CD8-positive, alpha-beta memory T cell (primary cell): ENCODE measurements at regions not wholly inside any gene's neighbourhood (a gene's known extent, or its start where the extent isn't known, plus 50 kb on each side); places are given as distances from the start of the nearest gene placed in this dataset.

Experiments used
- CTCF ChIA-PET: fragments of 350-600 bp; sonication (Branson Sonifier 250); formaldehyde crosslinking; loops from one replicate; lab custom pipeline; 2021; ENCODE audit warnings: antibody characterized with exemption; lab: Charles Lee
- POLR2A ChIA-PET: fragments of 350-600 bp; sonication (Branson Sonifier 250); formaldehyde crosslinking; loops from one replicate; lab custom pipeline; 2021; ENCODE audit warnings: antibody characterized with exemption; lab: Charles Lee
- DNase-seq, 5 donors: peaks; one replicate each; pipeline versions ENCODE4 v3.0.0 to v3.0.0-alpha.2; 2020 to 2022; ENCODE audit warnings: mixed read lengths in 1 of 5
- H3K27ac ChIP-seq: one replicate; pipeline ENCODE4 v1.7.0; 2013; ENCODE audit warnings: low read depth, mild to moderate bottlenecking, low read length, moderate library complexity
- H3K27me3 ChIP-seq: 2 replicates; pipeline ENCODE4 v1.7.0; 2013; ENCODE audit warnings: low read length, mild to moderate bottlenecking; ENCODE audit not compliant: insufficient read depth, poor library complexity, severe bottlenecking
- H3K36me3 ChIP-seq: 2 replicates; pipeline ENCODE4 v1.7.0; 2013; ENCODE audit warnings: mild to moderate bottlenecking, low read length, moderate library complexity; ENCODE audit not compliant: insufficient read depth
- H3K4me1 ChIP-seq: 2 replicates; pipeline ENCODE4 v1.7.0; 2013; ENCODE audit warnings: mild to moderate bottlenecking, low read length, moderate library complexity; ENCODE audit not compliant: insufficient read depth
- H3K4me3 ChIP-seq: 2 replicates; pipeline ENCODE4 v1.7.0; 2013; ENCODE audit warnings: mild to moderate bottlenecking, low read length
- H3K9me3 ChIP-seq: 2 replicates; pipeline ENCODE4 v1.7.0; 2013; ENCODE audit warnings: mild to moderate bottlenecking, low read length
- H3K27ac Mint-ChIP-seq, 8 donors: one replicate each; pipeline ENCODE4 v1.8.0; 2020 to 2021; ENCODE audit warnings: mixed read lengths in 8 of 8, mild to moderate bottlenecking in 6 of 8, inconsistent platforms in 3 of 8, moderate library complexity in 3 of 8
- H3K27me3 Mint-ChIP-seq, 2 donors: one replicate each; pipeline ENCODE4 v1.8.0; 2020 to 2021; ENCODE audit warnings: mixed read lengths in 2 of 2, mild to moderate bottlenecking in 1 of 2, moderate library complexity in 1 of 2
- H3K36me3 Mint-ChIP-seq, 3 donors: one replicate each; pipeline ENCODE4 v1.8.0; 2020 to 2021; ENCODE audit warnings: mixed read lengths in 3 of 3, inconsistent platforms in 1 of 3, mild to moderate bottlenecking in 1 of 3
- H3K4me1 Mint-ChIP-seq, 3 donors: one replicate each; pipeline ENCODE4 v1.8.0; 2020 to 2021; ENCODE audit warnings: mixed read lengths in 3 of 3, inconsistent platforms in 1 of 3, mild to moderate bottlenecking in 1 of 3
- H3K4me3 Mint-ChIP-seq, 7 donors: one replicate each; pipeline ENCODE4 v1.8.0; 2020 to 2021; ENCODE audit warnings: mixed read lengths in 7 of 7, mild to moderate bottlenecking in 6 of 7, moderate library complexity in 4 of 7, inconsistent platforms in 2 of 7
- H3K9me3 Mint-ChIP-seq, 5 donors: one replicate each; pipeline ENCODE4 v1.8.0; 2020 to 2022; ENCODE audit warnings: mixed read lengths in 5 of 5, mild to moderate bottlenecking in 3 of 5, moderate library complexity in 2 of 5, inconsistent platforms in 1 of 5

- Histone ChIP-seq H3K4me3 (no peak overlapping the region), H3K36me3 (no peaks in the 10 kb centered on the region), H3K27ac (no peak overlapping the region), H3K27me3 (peaks cover 3% of the 10 kb centered on the region), H3K9me3 (no peaks in the 10 kb centered on the region), H3K4me1 (no peaks in the 10 kb centered on the region)
- H3K36me3 Mint-ChIP-seq = no peaks in the 10 kb centered on the region
- H3K4me3 Mint-ChIP-seq = peak overlapping the region in 1 of 7 donors; percentile 32
- ChIA-PET CTCF (no interaction called here), POLR2A (no interaction called here)
- H3K27me3 Mint-ChIP-seq = peaks cover 6 to 59% of the 10 kb centered on the region in 2 donors
- H3K4me1 Mint-ChIP-seq = no peaks in the 10 kb centered on the region
- no peak for DNase-seq
- no peak overlapping the region for H3K27ac Mint-ChIP-seq
- peaks cover 0 to 6% (median 2%) of the 10 kb centered on the region in 5 donors for H3K9me3 Mint-ChIP-seq
Observed at GRCh38 chr1:29779146-29779545, 542.8 kb downstream of the PTPRU start.

DNA sequence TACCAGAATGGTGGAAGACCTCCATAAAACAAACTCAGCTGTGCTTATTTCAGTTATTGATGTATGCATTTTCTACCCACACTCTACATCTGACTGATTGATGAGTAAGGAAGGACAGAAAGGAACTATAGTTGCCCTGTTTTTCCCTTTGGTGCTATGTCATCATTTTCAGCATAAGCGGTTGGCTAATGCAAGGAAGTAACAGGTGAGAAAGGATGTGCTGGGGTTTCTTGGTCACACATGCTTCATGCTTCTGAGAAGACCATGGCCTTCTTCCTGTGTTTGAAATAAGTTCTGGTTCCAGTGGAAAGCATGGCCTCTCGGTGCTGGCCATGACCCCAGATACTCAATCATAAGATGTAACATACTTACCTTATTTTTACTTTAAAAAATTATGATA lies 541.2 kb downstream of the PTPRU start:
- ChIA-PET CTCF (no interaction called here), POLR2A (no interaction called here)
- Histone ChIP-seq H3K4me1 (no peaks in the 10 kb centered on the region), H3K27ac (no peak overlapping the region), H3K27me3 (peaks cover 3% of the 10 kb centered on the region), H3K36me3 (no peaks in the 10 kb centered on the region), H3K9me3 (no peaks in the 10 kb centered on the region), H3K4me3 (no peak overlapping the region)
- Mint-ChIP-seq H3K36me3 (no peaks in the 10 kb centered on the region), H3K27ac (no peak overlapping the region), H3K4me1 (no peaks in the 10 kb centered on the region), H3K4me3 (no peak overlapping the region), H3K27me3 (peaks cover 6 to 59% of the 10 kb centered on the region in 2 donors), H3K9me3 (peaks cover 0 to 6% (median 2%) of the 10 kb centered on the region in 5 donors)
- DNase-seq = no peak

- peaks cover 3% of the 10 kb centered on the region for H3K27me3 ChIP-seq
- H3K27ac Mint-ChIP-seq = no peak overlapping the region
- POLR2A ChIA-PET = no interaction called here
- no peak overlapping the region for H3K4me3 Mint-ChIP-seq
- H3K27ac ChIP-seq = no peak overlapping the region
- no peaks in the 10 kb centered on the region for H3K36me3 Mint-ChIP-seq
- H3K4me1 Mint-ChIP-seq = no peaks in the 10 kb centered on the region
- H3K36me3 ChIP-seq = no peaks in the 10 kb centered on the region
- H3K4me1 ChIP-seq = no peaks in the 10 kb centered on the region
- peaks cover 0 to 6% (median 2%) of the 10 kb centered on the region in 5 donors for H3K9me3 Mint-ChIP-seq
- no peaks in the 10 kb centered on the region for H3K9me3 ChIP-seq
- H3K27me3 Mint-ChIP-seq = peaks cover 4 to 37% of the 10 kb centered on the region in 2 donors
- CTCF ChIA-PET = no interaction called here
- DNase-seq = no peak
- no peak overlapping the region for H3K4me3 ChIP-seq
Observed at GRCh38 chr1:29774355-29774754, 538.0 kb downstream of the PTPRU start.

GRCh38 chr1:29772584-29773100 lies 536.3 kb downstream of the PTPRU start:
- Histone ChIP-seq H3K9me3 (no peaks in the 10 kb centered on the region), H3K4me1 (no peaks in the 10 kb centered on the region), H3K36me3 (no peaks in the 10 kb centered on the region), H3K27me3 (no peaks in the 10 kb centered on the region), H3K27ac (no peak overlapping the region), H3K4me3 (no peak overlapping the region)
- DNase-seq = no peak
- Mint-ChIP-seq H3K4me3 (no peak overlapping the region), H3K9me3 (peaks cover 0 to 6% (median 2%) of the 10 kb centered on the region in 5 donors), H3K27ac (no peak overlapping the region), H3K4me1 (no peaks in the 10 kb centered on the region), H3K27me3 (peaks cover 9 to 28% of the 10 kb centered on the region in 2 donors), H3K36me3 (no peaks in the 10 kb centered on the region)
- CTCF ChIA-PET = no interaction called here
- POLR2A ChIA-PET = no interaction called here

GRCh38 chr1:29767769-29768425 lies 531.6 kb downstream of the PTPRU start:
- H3K27ac ChIP-seq = no peak overlapping the region
- no peaks in the 10 kb centered on the region for H3K4me1 Mint-ChIP-seq
- H3K36me3 ChIP-seq = no peaks in the 10 kb centered on the region
- no peaks in the 10 kb centered on the region for H3K9me3 ChIP-seq
- ChIA-PET POLR2A (no interaction called here), CTCF (no interaction called here)
- peaks cover 10 to 34% of the 10 kb centered on the region in 2 donors for H3K27me3 Mint-ChIP-seq
- H3K27ac Mint-ChIP-seq = no peak overlapping the region
- no peaks in the 10 kb centered on the region for H3K36me3 Mint-ChIP-seq
- no peak overlapping the region for H3K4me3 Mint-ChIP-seq
- H3K27me3 ChIP-seq = no peaks in the 10 kb centered on the region
- no peak for DNase-seq
- no peaks in the 10 kb centered on the region for H3K9me3 Mint-ChIP-seq
- H3K4me1 ChIP-seq = no peaks in the 10 kb centered on the region
- no peak overlapping the region for H3K4me3 ChIP-seq

DNA sequence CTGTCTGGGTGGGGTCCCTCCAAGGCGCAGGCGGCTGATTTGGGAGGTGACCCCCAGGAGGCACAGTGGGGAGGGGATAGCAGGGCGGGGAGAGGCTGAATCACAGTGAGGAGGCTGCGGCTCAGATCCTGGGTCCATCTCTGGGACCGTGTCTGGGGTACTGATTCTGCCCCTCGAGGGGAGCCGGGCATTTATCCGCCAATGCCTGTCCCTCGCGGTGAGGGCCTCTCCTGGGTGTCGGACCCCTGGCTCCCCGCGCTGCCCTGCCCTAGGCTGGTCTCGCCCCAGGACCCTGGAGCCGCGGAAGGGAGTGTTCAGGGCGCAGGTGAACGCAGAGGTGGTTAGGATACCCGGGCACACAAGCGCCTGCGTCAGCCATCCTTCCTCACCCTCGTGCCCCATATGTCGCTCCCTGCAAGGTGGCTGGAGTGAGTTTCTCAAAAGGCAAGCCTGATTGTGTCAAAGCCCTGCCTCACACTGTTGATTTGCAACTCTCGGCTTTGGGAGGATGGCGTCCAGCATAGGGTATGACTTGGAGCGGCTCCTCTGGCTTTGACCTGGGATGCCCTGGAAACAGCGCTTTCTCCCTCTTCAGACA lies 530.9 kb downstream of the PTPRU start:
- Mint-ChIP-seq H3K4me1 (no peaks in the 10 kb centered on the region), H3K4me3 (no peak overlapping the region), H3K36me3 (no peaks in the 10 kb centered on the region), H3K27ac (no peak overlapping the region), H3K9me3 (no peaks in the 10 kb centered on the region), H3K27me3 (peaks cover 10 to 39% of the 10 kb centered on the region in 2 donors)
- no peaks in the 10 kb centered on the region for H3K9me3 ChIP-seq
- H3K27me3 ChIP-seq = no peaks in the 10 kb centered on the region
- no peak overlapping the region for H3K4me3 ChIP-seq
- H3K27ac ChIP-seq = no peak overlapping the region
- no peaks in the 10 kb centered on the region for H3K4me1 ChIP-seq
- DNase-seq = no peak
- no peaks in the 10 kb centered on the region for H3K36me3 ChIP-seq
- POLR2A ChIA-PET = no interaction called here
- CTCF ChIA-PET = no interaction called here

DNA sequence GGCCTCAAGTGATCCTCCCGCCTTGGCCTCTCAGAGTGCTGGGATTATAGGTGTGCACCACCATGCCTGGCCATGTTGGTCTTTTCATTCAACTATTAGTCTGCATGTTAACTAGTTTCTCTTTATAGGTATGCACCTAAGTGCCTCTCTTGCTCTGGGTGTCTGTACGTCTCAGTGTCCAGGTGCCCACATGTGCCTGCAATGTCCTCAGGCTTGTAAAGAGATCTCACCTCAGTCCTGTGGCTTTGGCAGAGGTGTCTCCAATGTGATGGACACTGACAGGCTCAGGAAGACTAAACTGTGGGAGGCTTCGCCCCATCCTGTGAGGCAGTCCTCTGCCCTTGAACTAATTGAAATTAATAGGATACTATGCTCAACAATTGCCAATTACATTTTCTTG lies 526.3 kb downstream of the PTPRU start:
- H3K9me3 Mint-ChIP-seq = no peaks in the 10 kb centered on the region

GRCh38 chr1:29761159-29761928 lies 525.0 kb downstream of the PTPRU start:
- Histone ChIP-seq H3K4me1 (no peaks in the 10 kb centered on the region), H3K27ac (no peak overlapping the region), H3K9me3 (no peaks in the 10 kb centered on the region), H3K27me3 (no peaks in the 10 kb centered on the region), H3K4me3 (no peak overlapping the region), H3K36me3 (no peaks in the 10 kb centered on the region)
- no peaks in the 10 kb centered on the region for H3K9me3 Mint-ChIP-seq
- no peak for DNase-seq
- no peak overlapping the region for H3K4me3 Mint-ChIP-seq
- CTCF ChIA-PET = no interaction called here
- H3K27ac Mint-ChIP-seq = no peak overlapping the region
- no peaks in the 10 kb centered on the region for H3K4me1 Mint-ChIP-seq
- H3K36me3 Mint-ChIP-seq = no peaks in the 10 kb centered on the region
- POLR2A ChIA-PET = no interaction called here
- peaks cover 5 to 35% of the 10 kb centered on the region in 2 donors for H3K27me3 Mint-ChIP-seq

More for the DNA sequence above, 526.3 kb downstream of the PTPRU start:
- ChIA-PET CTCF (no interaction called here), POLR2A (no interaction called here)
- DNase-seq = no peak
- H3K9me3 ChIP-seq = no peaks in the 10 kb centered on the region
- H3K27me3 Mint-ChIP-seq = peaks cover 7 to 43% of the 10 kb centered on the region in 2 donors
- H3K27me3 ChIP-seq = no peaks in the 10 kb centered on the region
- H3K4me3 Mint-ChIP-seq = no peak overlapping the region
- no peak overlapping the region for H3K27ac ChIP-seq
- no peak overlapping the region for H3K4me3 ChIP-seq
- no peaks in the 10 kb centered on the region for H3K4me1 Mint-ChIP-seq
- no peaks in the 10 kb centered on the region for H3K36me3 ChIP-seq
- no peaks in the 10 kb centered on the region for H3K36me3 Mint-ChIP-seq
- no peaks in the 10 kb centered on the region for H3K4me1 ChIP-seq
- H3K27ac Mint-ChIP-seq = no peak overlapping the region
